ENCODE measurements at regions not wholly inside any gene's neighbourhood (a gene's known extent, or its start where the extent isn't known, plus 50 kb on each side); places are given as distances from the start of the nearest gene placed in this dataset.

DNA sequence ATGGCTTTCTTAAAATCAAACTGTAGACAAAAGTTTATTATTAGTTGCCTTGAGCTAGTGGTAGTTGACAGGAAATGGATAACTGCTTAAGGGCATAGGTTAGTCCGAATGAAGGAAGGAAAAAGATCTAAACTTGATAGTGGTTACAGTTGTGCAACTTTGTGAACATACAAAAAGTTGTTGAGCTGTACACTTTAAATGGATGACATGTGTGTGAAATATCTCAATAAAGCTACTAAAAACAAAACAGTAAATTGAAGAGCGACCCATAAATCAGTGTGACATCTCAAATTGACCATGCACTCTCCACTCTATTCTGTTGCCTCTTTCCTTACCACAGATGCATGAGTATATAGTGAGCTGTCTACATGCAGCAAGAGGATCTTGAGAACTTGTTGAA is 1757.8 kb downstream of the PCDH9 start:
- peak; percentile 28; the same call in 1 of the 2 replicates for TF ChIP-seq POLR2AphosphoS5 (IDR thresholded peaks at IDR 0.05; ENCODE audit: borderline replicate concordance, low read depth, low read length)
- no peak for TF ChIP-seq EZH2 (IDR thresholded peaks at IDR 0.05)
- TF ChIP-seq FOXP2 (optimal IDR thresholded peaks at IDR 0.05; ENCODE audit: control extremely low read depth, extremely low read length, insufficient read depth), result no peak
